CD4-positive, alpha-beta T cell (primary cell): ENCODE measurements at regions not wholly inside any gene's neighbourhood (a gene's known extent, or its start where the extent isn't known, plus 50 kb on each side); places are given as distances from the start of the nearest gene placed in this dataset.

Experiments
- ATAC-seq: fragments of 200-7000 bp; cut with Tn5 transposase; one replicate; pipeline ENCODE4 v1.10.0; 2022; ENCODE audit warnings: mild to moderate bottlenecking; ENCODE audit not compliant: poor library complexity
- CTCF ChIA-PET: fragments of 350-600 bp; sonication (Branson Sonifier 250); formaldehyde crosslinking; loops from one replicate; lab custom pipeline; 2021; ENCODE audit warnings: antibody characterized with exemption, inconsistent platforms; lab: Charles Lee
- POLR2A ChIA-PET: fragments of 350-600 bp; sonication (Branson Sonifier 250); formaldehyde crosslinking; loops from one replicate; lab custom pipeline; 2021; ENCODE audit warnings: antibody characterized with exemption, inconsistent platforms; lab: Charles Lee
- DNase-seq, 14 experiments: peaks; one replicate each; pipeline ENCODE4 v3.0.0-alpha.2; 2013 to 2020; ENCODE audit warnings: mixed read lengths in 2 of 14
- H3K27ac ChIP-seq, 2 donors: one replicate each; pipeline versions ENCODE4 v1.5.1 to v1.7.0; 2013; ENCODE audit warnings: low read length in 2 of 2, low read depth in 1 of 2, mild to moderate bottlenecking in 1 of 2
- H3K27me3 ChIP-seq, 2 experiments: 1 replicate in 1 of 2; 2 replicates in 1 of 2; pipeline versions ENCODE4 v1.6.1 to v1.7.0; 2013; ENCODE audit warnings: low read length in 2 of 2, control low read depth in 1 of 2, mild to moderate bottlenecking in 1 of 2, moderate library complexity in 1 of 2; ENCODE audit not compliant: insufficient read depth in 2 of 2, control insufficient read depth in 1 of 2
- H3K36me3 ChIP-seq: one replicate; pipeline ENCODE4 v1.6.1; 2013; ENCODE audit warnings: low read length, control low read depth; ENCODE audit not compliant: insufficient read depth
- H3K4me1 ChIP-seq: one replicate; pipeline ENCODE4 v1.6.1; 2013; ENCODE audit warnings: low read length, control low read depth; ENCODE audit not compliant: insufficient read depth
- H3K4me3 ChIP-seq: one replicate; pipeline ENCODE4 v1.5.1; 2013; ENCODE audit warnings: mild to moderate bottlenecking, low read length, moderate library complexity
- H3K9me3 ChIP-seq, 2 experiments: 1 replicate in 1 of 2; 2 replicates in 1 of 2; pipeline versions ENCODE4 v1.6.1 to v1.7.0; 2013; ENCODE audit warnings: low read length in 2 of 2, mild to moderate bottlenecking in 2 of 2, control low read depth in 1 of 2, moderate library complexity in 1 of 2; ENCODE audit not compliant: control insufficient read depth in 1 of 2, insufficient read depth in 1 of 2
- H3K27ac Mint-ChIP-seq: one replicate; pipeline ENCODE4 v1.8.0; 2020; ENCODE audit warnings: mixed read lengths
- H3K27me3 Mint-ChIP-seq: one replicate; pipeline ENCODE4 v1.8.0; 2021; ENCODE audit warnings: mixed read lengths
- H3K36me3 Mint-ChIP-seq: one replicate; pipeline ENCODE4 v1.8.0; 2021; ENCODE audit warnings: low read depth, mixed read lengths
- H3K4me1 Mint-ChIP-seq: one replicate; pipeline ENCODE4 v1.8.0; 2021; ENCODE audit warnings: low read depth, mixed read lengths
- H3K4me3 Mint-ChIP-seq: one replicate; pipeline ENCODE4 v1.8.0; 2020; ENCODE audit warnings: mild to moderate bottlenecking, mixed read lengths
- H3K9me3 Mint-ChIP-seq: one replicate; pipeline ENCODE4 v1.8.0; 2020; ENCODE audit warnings: mixed read lengths
- CTCF ChIP-seq: fragments of 200-600 bp; IDR thresholded peaks from one replicate; pipeline ENCODE4 v1.8.0; 2022; ENCODE audit warnings: antibody characterized with exemption, mild to moderate bottlenecking
- intact Hi-C, 2 experiments: fragments of 100-400 bp; cut with DNase I in 1 of 2; cut with micrococcal nuclease in 1 of 2; formaldehyde crosslinking; loops; one replicate each; pipeline versions ENCODE4 v1.15.1 to v1.9.0; 2023 to 2025; cut with DNase I, micrococcal nuclease

- Mint-ChIP-seq H3K9me3 (no peaks in the 10 kb centered on the region), H3K4me1 (no peaks in the 10 kb centered on the region), H3K36me3 (no peaks in the 10 kb centered on the region), H3K27ac (no peak overlapping the region), H3K4me3 (no peak overlapping the region), H3K27me3 (no peaks in the 10 kb centered on the region)
- ChIA-PET CTCF (interaction anchor here (1.3 kb wide), 1 partner anchor 13 kb away, joined by 3 read pairs; no protein-coding TSS in a partner anchor), POLR2A (no interaction called here)
- intact Hi-C loops, result no loop called here
- H3K9me3 ChIP-seq, result no peaks in the 10 kb centered on the region
- ATAC-seq (no peak), DNase-seq (no peak)
- no peak overlapping the region for H3K4me3 ChIP-seq
- TF ChIP-seq CTCF, result no peak
- no peaks in the 10 kb centered on the region for H3K4me1 ChIP-seq
- no peaks in the 10 kb centered on the region for H3K36me3 ChIP-seq
- H3K27ac ChIP-seq, result no peak overlapping the region
- H3K27me3 ChIP-seq, result peaks cover 0 to 3% of the 10 kb centered on the region in 2 experiments
Measured at GRCh38 chr15:93382200-93382820, 293.3 kb upstream of the RGMA start.

- ATAC-seq (no peak), DNase-seq (no peak)
- Mint-ChIP-seq H3K27me3 (peaks cover 10% of the 10 kb centered on the region), H3K36me3 (no peaks in the 10 kb centered on the region), H3K4me3 (no peak overlapping the region), H3K27ac (no peak overlapping the region), H3K9me3 (no peaks in the 10 kb centered on the region), H3K4me1 (no peaks in the 10 kb centered on the region)
- Histone ChIP-seq H3K9me3 (no peaks in the 10 kb centered on the region), H3K4me1 (no peaks in the 10 kb centered on the region), H3K36me3 (no peaks in the 10 kb centered on the region), H3K4me3 (no peak overlapping the region), H3K27ac (no peak overlapping the region), H3K27me3 (peaks cover 3 to 6% of the 10 kb centered on the region in 2 experiments)
- TF ChIP-seq CTCF, result no peak
- intact Hi-C loops, result no loop called here
- POLR2A ChIA-PET, result no interaction called here
- CTCF ChIA-PET, result no interaction called here
Measured at GRCh38 chr15:93378558-93378957, 289.5 kb upstream of the RGMA start.

- Histone ChIP-seq H3K4me3 (no peak overlapping the region), H3K27ac (no peak overlapping the region), H3K36me3 (no peaks in the 10 kb centered on the region), H3K27me3 (peaks cover 0 to 11% of the 10 kb centered on the region in 2 experiments), H3K9me3 (no peaks in the 10 kb centered on the region), H3K4me1 (no peaks in the 10 kb centered on the region)
- intact Hi-C loops, result no loop called here
- Mint-ChIP-seq H3K4me1 (no peaks in the 10 kb centered on the region), H3K27ac (no peak overlapping the region), H3K4me3 (no peak overlapping the region), H3K27me3 (peaks cover 14% of the 10 kb centered on the region), H3K36me3 (no peaks in the 10 kb centered on the region), H3K9me3 (no peaks in the 10 kb centered on the region)
- POLR2A ChIA-PET, result no interaction called here
- ATAC-seq, result no peak
- DNase-seq, result no peak
- no peak for TF ChIP-seq CTCF
- CTCF ChIA-PET, result no interaction called here
Measured at GRCh38 chr15:93372865-93373223, 283.8 kb upstream of the RGMA start.
